ENCODE measurements at regions not wholly inside any gene's neighbourhood (a gene's known extent, or its start where the extent isn't known, plus 50 kb on each side); places are given as distances from the start of the nearest gene placed in this dataset.
A peak's percentile ranks its signal among the peaks of the same experiment; 100 is the strongest.

DNA sequence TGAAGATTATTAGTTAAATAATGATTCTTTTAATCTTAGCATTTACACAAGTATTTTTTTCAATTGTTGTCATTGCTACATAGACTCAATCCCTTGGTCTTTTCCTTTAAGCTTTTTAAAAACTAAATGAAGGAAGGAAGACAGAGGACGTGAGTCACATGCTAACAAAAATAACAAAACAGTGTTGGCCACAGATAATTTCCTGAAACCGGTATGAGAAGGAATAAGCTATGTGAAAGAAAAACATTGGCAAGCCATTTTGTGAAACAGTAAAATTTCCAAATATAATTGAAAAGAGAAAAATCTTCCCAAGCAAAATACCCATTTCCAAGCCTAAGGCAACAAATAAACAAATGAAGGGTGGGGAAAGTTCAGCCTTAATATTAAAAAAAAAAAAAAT is 223.0 kb downstream of the AHR start:
- WGBS, 2 donors = 4 to 10% methylated on average over 2 of the region's 2 CpGs
- no peaks in the 10 kb centered on the region for H3K27me3 ChIP-seq
- peaks cover 0 to 48% (median 12%) of the 10 kb centered on the region in 4 donors for H3K4me1 ChIP-seq
- DNase-seq (ENCODE audit: low spot score in 2 of 2) = no peak
- H3K27ac ChIP-seq = peak overlapping the region in 3 of 4 donors; percentile 3 to 71 (median 53)
- TF ChIP-seq, protein P1, sequence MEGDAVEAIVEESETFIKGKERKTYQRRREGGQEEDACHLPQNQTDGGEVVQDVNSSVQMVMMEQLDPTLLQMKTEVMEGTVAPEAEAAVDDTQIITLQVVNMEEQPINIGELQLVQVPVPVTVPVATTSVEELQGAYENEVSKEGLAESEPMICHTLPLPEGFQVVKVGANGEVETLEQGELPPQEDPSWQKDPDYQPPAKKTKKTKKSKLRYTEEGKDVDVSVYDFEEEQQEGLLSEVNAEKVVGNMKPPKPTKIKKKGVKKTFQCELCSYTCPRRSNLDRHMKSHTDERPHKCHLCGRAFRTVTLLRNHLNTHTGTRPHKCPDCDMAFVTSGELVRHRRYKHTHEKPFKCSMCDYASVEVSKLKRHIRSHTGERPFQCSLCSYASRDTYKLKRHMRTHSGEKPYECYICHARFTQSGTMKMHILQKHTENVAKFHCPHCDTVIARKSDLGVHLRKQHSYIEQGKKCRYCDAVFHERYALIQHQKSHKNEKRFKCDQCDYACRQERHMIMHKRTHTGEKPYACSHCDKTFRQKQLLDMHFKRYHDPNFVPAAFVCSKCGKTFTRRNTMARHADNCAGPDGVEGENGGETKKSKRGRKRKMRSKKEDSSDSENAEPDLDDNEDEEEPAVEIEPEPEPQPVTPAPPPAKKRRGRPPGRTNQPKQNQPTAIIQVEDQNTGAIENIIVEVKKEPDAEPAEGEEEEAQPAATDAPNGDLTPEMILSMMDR (IDR thresholded peaks at IDR 0.05) = no peak
- TF ChIP-seq EP300 (IDR thresholded peaks at IDR 0.05) = peak in 1 of 2 donors; percentile 54
- no peak for TF ChIP-seq POLR2A (IDR thresholded peaks at IDR 0.05)
- H3K36me3 ChIP-seq = no peaks in the 10 kb centered on the region
- no peak overlapping the region for H3K4me3 ChIP-seq
- H3K9me3 ChIP-seq = no peaks in the 10 kb centered on the region

DNA sequence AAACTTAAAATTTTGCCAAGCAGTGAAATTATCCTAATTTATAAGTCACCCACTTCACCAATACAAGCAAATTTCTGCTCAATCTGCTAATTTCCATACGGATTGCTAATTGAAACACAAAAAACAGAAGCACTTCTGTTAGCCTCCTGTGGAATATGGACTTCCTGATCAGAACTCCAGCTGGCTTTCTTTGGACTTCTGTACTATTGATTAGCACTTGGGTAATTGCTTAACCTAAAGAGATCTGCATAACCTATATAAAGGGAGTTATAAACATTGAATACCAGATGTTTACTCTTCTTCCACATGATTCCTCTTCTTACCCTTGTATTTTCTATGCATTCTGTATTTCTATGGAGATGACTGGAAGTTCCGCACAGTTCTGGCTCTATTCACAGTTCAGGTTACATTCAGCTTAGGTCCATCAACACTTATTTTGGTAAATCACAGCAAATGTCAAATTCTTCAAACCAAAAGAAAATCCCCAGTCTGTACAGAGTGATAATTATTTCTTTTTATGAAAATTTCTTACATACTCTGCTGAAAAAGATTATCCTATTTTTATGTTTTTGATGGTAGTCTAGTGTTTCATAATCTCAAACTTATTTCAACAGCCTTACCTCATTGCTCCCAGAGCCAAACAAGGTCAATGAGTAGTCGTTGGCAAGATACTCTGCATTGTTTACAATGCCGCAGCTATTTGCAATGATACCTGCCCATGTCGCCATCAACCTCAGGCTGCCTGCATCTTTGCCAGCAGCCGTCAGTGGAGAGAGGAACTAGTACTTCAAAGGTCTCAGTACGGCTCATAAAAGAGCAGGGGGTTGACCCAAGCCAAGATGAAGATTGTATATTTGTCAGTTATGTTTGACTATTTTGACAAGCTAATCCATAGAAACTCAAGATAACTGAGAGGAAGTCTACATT is 225.6 kb downstream of the AHR start:
- Histone ChIP-seq H3K27ac (peak overlapping the region in 2 of 4 donors; percentile 71), H3K36me3 (no peaks in the 10 kb centered on the region), H3K9me3 (no peaks in the 10 kb centered on the region), H3K4me1 (peaks cover 0 to 59% (median 14%) of the 10 kb centered on the region in 4 donors), H3K27me3 (no peaks in the 10 kb centered on the region), H3K4me3 (no peak overlapping the region)
- TF ChIP-seq POLR2A (IDR thresholded peaks at IDR 0.05) = no peak
- peak in 1 of 2 donors; percentile 72 for TF ChIP-seq EP300 (IDR thresholded peaks at IDR 0.05)
- DNase-seq (ENCODE audit: low spot score in 2 of 2) = peak in 1 of 2 donors; percentile 40
- WGBS, 2 donors = 40 to 60% methylated on average over 7 of the region's 7 CpGs

DNA sequence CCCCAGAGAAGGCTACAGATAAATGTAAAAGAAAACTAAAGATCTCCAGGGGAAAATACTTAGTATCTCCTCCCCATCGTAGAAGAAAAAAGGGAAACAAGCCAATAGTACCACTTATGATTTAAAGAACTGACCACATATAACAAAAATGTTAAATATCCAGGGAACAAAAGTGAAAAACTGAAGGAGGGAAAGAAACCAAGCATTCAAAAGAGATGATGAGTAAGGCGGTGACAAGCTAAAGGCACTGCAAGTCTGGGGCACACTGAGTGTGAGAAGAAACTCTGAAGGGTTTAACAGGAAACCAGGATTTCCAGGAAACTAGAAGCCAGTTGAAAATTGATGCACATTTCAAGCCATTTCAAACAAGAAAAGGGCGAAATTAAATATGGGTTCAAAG is 226.3 kb downstream of the AHR start:
- Histone ChIP-seq H3K4me3 (no peak overlapping the region), H3K36me3 (no peaks in the 10 kb centered on the region), H3K4me1 (peaks cover 0 to 60% (median 14%) of the 10 kb centered on the region in 4 donors), H3K27ac (peak overlapping the region in 2 of 4 donors; percentile 71), H3K9me3 (no peaks in the 10 kb centered on the region), H3K27me3 (no peaks in the 10 kb centered on the region)
- no peak for DNase-seq (ENCODE audit: low spot score in 2 of 2)
- TF ChIP-seq POLR2A (IDR thresholded peaks at IDR 0.05) (no peak), EP300 (IDR thresholded peaks at IDR 0.05) (no peak)
- TF ChIP-seq, protein P1 (IDR thresholded peaks at IDR 0.05) = no peak
- WGBS, 2 donors = 49 to 59% methylated on average over 3 of the region's 3 CpGs

DNA sequence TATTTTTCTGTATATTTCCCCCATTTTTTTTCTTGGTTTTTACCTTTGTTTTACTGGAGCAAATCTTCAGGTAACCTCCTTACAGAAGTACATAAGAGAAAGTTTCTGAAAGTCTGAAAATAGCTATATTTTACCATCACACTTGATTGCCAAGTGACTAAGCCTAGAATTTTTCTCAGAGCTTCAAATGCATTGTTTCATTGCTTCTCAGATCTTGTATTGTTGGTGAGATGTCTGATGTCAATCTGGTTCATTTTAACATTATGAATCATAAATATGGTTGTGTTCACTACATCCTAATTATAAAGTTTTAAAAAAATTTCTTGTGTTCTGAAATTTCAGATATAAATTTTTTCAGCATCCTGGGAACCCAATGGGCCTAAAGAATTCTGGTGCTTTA is 228.2 kb downstream of the AHR start:
- no peak for DNase-seq (ENCODE audit: low spot score in 2 of 2)
- no peak for TF ChIP-seq EP300 (IDR thresholded peaks at IDR 0.05)
- TF ChIP-seq, protein P1 (IDR thresholded peaks at IDR 0.05) = no peak
- no peak for TF ChIP-seq POLR2A (IDR thresholded peaks at IDR 0.05)
- Histone ChIP-seq H3K4me1 (peaks cover 0 to 59% (median 13%) of the 10 kb centered on the region in 4 donors), H3K27me3 (no peaks in the 10 kb centered on the region), H3K36me3 (no peaks in the 10 kb centered on the region), H3K9me3 (no peaks in the 10 kb centered on the region), H3K4me3 (no peak overlapping the region), H3K27ac (no peak overlapping the region)

DNA sequence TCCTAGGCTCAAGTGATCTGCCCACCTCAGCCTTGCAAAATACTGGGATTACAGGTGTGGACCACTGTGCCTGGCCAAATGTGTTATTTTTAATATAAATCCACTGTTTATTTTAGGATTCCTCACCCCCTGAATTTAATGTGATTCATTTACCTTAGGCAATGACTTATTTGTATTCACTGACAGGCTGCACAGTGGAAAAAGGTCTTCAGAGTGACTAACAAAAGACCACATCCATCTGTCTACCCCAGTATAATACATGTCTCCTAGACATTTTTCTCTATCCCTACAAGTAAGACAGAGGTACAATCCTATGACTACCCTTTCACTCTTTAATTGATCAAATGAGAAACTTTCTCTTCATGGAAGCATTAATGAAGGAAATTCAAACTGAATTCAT is 230.2 kb downstream of the AHR start:
- DNase-seq (ENCODE audit: low spot score in 2 of 2) = no peak
- TF ChIP-seq, protein P1 (IDR thresholded peaks at IDR 0.05) = no peak
- TF ChIP-seq POLR2A (IDR thresholded peaks at IDR 0.05) = no peak
- no peak for TF ChIP-seq EP300 (IDR thresholded peaks at IDR 0.05)

More for the DNA sequence above, 230.2 kb downstream of the AHR start:
- Histone ChIP-seq H3K4me3 (no peak overlapping the region), H3K4me1 (peaks cover 0 to 44% (median 12%) of the 10 kb centered on the region in 4 donors), H3K27me3 (no peaks in the 10 kb centered on the region), H3K9me3 (no peaks in the 10 kb centered on the region), H3K36me3 (no peaks in the 10 kb centered on the region), H3K27ac (peak overlapping the region in 1 of 4 donors; percentile 70)

All from tibial nerve (tissue), 4 donors.